GM19372 (cell line): ENCODE measurements at regions not wholly inside any gene's neighbourhood (a gene's known extent, or its start where the extent isn't known, plus 50 kb on each side); places are given as distances from the start of the nearest gene placed in this dataset.
"Not testable (repeated sequence)": the region's sequence is repeated elsewhere in the genome, so short reads cannot be mapped to it uniquely, and the experiment has no call there.

Experiments used
- ATAC-seq: cut with Tn5 transposase; IDR thresholded peaks from one replicate; pipeline ENCODE4 v1.9.1; 2021; ENCODE audit warnings: mild to moderate bottlenecking, low read depth, moderate library complexity; ENCODE audit not compliant: unreplicated experiment

GRCh38 chr6:85287158-85287557 lies 162.7 kb upstream of the NT5E start:
- ATAC-seq: no peak

DNA sequence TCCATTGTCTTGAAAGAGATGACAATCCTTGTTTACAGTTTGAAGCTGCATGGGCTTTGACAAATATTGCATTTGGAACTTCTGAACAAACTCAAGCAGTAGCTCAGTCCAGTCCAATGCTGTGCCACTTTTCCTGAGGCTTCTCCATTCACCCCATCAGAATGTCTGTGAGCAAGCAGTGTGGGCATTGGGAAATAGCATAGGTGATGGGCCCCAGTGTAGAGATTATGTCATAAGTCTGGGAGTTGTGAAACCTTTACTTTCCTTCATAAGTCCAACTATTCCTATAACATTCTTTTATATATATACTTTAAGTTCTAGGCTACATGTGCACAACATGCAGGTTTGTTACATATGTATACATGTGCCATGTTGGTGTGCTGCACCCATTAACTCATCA lies 163.4 kb upstream of the NT5E start:
- ATAC-seq: not testable (repeated sequence)

GRCh38 chr6:85285934-85286333 lies 163.9 kb upstream of the NT5E start:
- no peak for ATAC-seq

GRCh38 chr6:85285114-85285513 lies 164.8 kb upstream of the NT5E start:
- ATAC-seq: no peak

DNA sequence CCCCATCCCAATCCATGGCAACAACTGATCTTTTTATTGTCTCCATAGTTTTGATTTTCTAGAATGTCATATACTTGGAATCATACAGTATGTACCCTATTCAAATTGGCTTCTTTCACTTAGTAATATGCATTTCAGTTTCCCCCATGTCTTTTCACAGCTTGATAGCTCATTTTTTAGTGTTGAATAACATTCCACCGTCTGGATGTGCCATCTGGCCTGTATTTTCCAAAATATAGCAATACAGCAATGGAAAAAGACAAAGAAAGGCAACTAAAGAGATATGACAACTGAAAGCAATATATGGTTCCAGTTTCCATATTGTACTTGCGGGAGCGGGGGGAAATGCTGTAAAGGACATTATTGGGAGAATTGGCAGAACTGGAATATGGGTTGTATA lies 166.4 kb upstream of the NT5E start:
- ATAC-seq: no peak

GRCh38 chr6:85278466-85279035 lies 171.3 kb upstream of the NT5E start:
- no peak for ATAC-seq

- ATAC-seq: not testable (repeated sequence)
Measured at GRCh38 chr6:85276026-85276425, 173.9 kb upstream of the NT5E start.

GRCh38 chr6:85275338-85275985 lies 174.4 kb upstream of the NT5E start:
- ATAC-seq: no peak

GRCh38 chr6:85273870-85274269 lies 176.0 kb upstream of the NT5E start:
- ATAC-seq: no peak

GRCh38 chr6:85273046-85273445 lies 176.8 kb upstream of the NT5E start:
- no peak for ATAC-seq

GRCh38 chr6:85272592-85272991 lies 177.3 kb upstream of the NT5E start:
- ATAC-seq: no peak

DNA sequence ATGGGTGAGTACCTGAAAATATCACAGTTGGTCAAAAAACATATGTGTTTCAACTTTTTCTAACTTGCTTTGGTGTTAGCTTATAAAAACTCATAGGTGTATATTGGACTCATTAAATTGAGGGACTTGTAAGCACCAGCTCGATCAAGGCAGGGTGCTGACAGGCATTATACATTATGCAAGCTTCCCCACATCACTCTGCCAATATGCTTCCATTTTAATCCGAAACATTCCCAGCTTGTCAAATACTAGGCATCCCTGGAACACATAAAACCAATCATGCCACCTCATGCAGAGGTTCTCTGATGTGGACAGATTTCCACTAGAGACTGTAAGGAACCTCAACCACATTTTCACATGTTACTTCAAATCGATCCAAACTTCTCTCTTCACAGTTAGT lies 187.3 kb upstream of the NT5E start:
- ATAC-seq: no peak

GRCh38 chr6:85261271-85261670 lies 188.6 kb upstream of the NT5E start:
- no peak for ATAC-seq

- ATAC-seq: no peak
Measured at GRCh38 chr6:85255661-85256060, 194.2 kb upstream of the NT5E start.

GRCh38 chr6:85252552-85252951 lies 197.3 kb upstream of the NT5E start:
- ATAC-seq: no peak

GRCh38 chr6:85252085-85252484 lies 197.8 kb upstream of the NT5E start:
- ATAC-seq: no peak

- ATAC-seq: no peak
Measured at GRCh38 chr6:85251300-85251699, 198.6 kb upstream of the NT5E start.

- no peak for ATAC-seq
Measured at GRCh38 chr6:85250586-85251220, 199.2 kb upstream of the NT5E start.

GRCh38 chr6:85245004-85245403 lies 204.9 kb upstream of the NT5E start:
- no peak for ATAC-seq

GRCh38 chr6:85241498-85242052 lies 208.3 kb upstream of the NT5E start:
- no peak for ATAC-seq

DNA sequence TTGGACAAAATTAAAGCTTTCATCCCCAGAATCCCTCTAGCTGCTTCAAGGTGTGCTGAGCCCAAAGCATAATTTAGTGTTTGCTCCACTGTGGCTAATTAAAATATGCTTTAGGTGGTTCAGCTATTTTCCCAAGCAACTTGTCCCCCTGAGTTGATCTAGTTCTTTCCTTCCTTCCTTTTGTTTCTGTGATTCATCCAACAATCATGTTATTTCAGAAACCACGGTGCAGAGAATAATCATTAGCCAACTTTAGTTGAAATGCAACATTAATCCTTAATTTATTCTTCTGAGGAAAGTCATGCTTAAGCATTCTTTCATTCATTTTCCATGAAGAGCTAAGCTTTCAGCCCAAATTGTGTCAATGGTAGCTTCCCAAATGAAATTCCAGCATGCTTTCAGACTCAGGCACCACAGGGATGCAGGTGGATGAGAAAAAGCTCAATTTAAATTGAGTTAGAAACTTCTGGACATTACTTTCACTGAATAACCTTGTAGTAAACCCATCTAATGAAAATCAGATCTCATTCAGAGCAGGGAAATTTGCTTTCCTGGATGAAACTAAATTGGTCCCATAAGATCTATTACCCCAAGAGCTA lies 209.0 kb upstream of the NT5E start:
- ATAC-seq: no peak
